HG02610 (cell line): ENCODE measurements at regions not wholly inside any gene's neighbourhood (a gene's known extent, or its start where the extent isn't known, plus 50 kb on each side); places are given as distances from the start of the nearest gene placed in this dataset.
"Not testable (repeated sequence)": the region's sequence is repeated elsewhere in the genome, so short reads cannot be mapped to it uniquely, and the experiment has no call there.

ENCODE experiments used
- ATAC-seq: cut with Tn5 transposase; IDR thresholded peaks from one replicate; pipeline ENCODE4 v1.9.1; 2021; ENCODE audit warnings: mild to moderate bottlenecking, moderate library complexity; ENCODE audit not compliant: unreplicated experiment

DNA sequence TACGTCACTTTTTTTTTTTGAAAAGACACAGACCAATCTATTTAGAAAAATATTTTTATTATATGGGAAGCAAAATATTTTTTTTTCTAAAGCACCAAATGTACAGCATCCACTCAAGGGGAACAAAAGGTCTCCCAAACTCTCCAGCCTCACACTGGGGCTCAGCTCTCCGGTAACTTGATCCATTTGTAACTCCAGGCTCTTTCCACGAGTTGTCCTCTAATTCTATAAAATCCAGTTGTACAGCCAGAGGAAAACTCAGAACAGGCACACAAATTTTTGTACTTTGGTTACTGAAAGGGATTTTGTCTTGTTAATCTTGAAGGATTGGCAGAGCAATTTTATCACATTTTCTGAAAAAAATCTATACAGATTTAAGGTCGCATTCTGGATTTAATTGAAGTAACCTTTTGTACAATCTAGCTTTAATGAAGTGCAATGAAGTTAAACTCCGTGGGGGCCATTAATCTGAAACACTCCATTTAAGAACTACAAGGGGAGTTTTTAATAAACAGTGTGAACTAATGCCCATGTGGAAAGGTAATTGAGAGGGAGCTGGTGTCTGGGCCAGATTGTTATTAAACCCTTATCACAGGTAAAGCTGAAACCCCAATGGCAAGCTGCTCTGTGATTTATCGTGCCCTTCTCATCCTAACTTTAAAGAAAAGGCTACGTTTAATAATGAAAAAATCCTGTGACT is 161.2 kb upstream of the FRG1 start:
- ATAC-seq: no peak

DNA sequence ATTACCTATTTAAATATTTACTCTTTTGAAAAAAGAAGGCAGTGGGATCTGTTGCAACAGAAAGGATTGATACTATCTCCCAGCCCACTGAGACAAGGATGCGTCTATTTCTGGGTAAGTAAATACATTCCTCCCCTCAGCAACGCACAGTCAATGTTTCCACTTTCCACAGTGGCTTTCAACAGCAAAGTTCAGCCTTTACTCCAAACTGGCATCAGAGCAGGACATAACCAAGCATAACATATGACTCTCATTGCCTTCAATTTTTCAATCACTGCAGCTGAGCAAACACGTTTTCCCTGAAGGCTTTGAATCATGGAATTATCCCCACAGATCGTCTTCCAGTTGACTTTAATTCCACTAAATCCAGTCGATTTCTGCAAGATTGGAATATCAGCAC is 160.3 kb upstream of the FRG1 start:
- no peak for ATAC-seq

DNA sequence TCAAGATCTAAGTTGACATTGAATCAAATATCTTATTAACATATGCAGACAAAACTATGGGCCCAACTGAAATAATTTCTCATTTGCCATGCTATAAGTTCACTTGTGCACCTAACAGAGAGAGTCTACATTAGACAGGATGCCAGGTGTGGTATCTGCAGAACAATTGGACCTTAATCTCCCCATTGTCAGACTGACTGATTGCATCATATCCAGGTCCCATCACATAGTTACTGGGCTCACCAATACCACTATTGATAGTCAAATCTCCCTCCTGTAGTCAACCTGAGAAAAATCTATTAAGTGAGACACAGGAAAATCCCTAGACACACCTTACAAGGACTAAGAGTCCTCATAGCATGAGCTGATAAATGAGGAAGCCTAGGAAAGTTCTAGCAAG is 156.0 kb upstream of the FRG1 start:
- ATAC-seq: no peak

DNA sequence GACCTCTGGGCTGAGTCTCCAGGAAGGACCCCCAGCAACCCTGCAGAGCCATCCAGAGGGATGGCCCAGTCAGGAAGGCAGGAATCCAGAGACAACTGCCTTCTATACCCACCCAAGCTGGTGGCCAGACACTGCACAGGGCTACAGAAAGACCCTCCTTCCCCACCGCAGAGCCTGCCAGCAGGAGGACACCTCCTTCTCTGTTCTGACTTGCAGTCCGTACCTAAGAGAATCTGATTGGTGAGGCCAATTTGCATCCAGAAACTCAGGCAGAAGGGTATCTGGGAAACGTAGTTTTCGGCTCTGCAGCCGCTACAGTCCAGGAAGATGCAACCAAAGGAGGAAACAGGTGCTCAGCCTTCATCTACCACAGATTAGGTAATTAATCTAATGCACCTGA is 155.4 kb upstream of the FRG1 start:
- no peak for ATAC-seq

DNA sequence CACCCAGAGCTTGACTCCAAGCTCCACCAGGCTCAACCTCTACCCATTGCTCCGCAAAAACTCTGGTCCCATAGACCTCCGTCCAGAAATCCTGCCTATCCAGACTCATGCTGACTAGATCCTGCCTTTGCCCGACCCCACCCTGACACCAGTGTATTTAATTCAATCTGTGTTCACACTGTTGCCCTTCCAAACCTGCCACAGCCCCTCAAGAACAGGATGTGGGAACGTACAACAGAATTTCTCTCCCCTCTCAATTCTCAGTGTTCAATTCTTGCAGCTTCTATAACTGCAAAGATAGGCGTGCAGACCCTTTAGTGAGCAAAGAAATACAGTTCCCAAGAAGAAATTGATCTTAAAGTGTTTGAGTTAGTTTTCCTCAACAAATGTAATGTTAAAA is 154.2 kb upstream of the FRG1 start:
- ATAC-seq: no peak

DNA sequence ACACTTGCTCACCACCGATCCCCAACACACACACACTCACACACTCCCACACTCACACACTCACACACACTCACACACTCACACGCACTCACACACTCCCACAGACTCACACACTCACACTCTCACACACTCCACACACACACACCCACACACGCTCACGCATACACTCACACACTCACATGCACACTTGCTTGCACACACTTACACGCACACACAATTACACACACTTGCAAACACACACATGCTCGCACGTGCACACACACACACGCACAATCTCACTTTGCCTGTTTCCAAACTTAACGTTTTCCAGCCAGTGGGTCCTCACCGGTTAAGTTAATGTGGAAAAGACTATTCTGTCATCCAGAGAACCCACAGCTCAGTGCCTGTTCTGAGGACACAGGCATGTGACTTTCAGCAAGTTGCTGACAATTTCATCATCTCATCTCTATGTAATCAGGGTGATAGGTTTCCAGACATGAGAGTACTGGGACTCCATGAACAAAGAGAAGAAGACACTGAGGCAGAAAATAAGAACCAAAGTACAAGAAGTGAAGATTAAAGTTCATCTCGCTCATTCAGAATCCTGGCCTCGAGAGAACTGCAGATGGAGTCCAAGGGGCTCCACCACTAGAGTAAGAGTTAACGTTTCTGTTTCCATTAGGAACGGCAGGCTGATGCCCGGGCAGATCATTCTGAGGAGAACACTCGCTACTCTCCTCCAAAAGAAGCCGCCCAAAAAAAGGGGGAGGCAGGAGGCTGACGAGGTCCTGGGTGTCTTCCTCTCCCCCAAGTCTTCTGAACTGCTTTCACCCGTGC is 153.2 kb upstream of the FRG1 start:
- no peak for ATAC-seq

DNA sequence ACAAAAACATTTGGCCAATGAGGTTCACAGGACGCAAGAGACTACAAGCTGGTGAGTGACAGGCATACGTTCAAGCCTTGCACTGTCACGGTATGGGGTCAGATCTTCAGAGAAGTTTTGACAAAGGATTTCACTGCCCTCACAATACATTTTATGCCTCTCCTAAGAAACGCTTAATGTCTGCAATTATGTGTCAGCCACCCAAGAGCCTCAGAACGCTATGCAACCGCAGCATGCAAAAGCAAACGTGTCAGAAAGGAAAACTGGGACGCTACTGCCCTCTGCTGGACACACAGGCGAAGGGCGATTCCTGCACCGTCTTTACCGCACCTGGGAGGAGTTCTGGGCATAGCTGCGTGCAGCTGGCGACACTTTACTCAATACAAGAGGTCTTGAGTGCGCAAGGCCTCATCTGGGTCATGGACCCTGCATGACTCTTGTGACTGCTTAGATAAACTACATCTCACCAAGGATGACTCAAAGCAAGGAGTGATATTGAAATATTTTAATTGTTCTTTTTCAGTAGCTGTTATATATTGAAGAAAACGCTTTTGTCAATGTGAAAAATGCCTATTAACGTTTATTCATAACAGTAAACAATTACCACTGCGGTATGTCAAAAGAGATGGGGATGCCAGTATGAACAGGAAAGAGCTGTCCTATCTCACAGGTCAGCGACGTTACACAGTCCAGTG is 147.6 kb upstream of the FRG1 start:
- ATAC-seq: peak; percentile 93

DNA sequence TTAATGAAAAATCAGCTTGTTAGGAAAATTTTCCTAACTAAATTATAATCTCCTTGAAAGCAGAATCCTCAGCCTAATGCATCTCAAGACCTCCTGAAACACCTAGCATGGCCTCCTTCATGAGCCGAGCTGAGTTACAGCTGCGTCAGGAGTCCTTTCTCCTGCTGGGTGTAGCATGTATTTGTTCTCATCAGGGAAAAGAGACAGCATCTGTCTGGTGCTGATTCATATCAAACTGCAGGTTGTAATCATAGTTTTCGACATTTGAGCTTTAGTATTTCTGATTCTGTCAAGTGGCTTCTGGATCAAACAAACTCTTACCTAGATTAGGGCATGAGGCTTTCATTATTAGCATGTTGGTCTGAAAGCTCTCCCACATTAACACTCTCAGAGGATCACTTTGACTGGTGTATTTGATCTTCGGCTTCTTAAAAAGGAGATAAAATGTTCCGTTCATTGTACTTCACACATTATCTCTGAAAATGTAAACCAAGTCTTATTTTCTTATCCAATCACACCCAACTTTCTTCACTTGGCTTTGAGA is 140.1 kb upstream of the FRG1 start:
- no peak for ATAC-seq

DNA sequence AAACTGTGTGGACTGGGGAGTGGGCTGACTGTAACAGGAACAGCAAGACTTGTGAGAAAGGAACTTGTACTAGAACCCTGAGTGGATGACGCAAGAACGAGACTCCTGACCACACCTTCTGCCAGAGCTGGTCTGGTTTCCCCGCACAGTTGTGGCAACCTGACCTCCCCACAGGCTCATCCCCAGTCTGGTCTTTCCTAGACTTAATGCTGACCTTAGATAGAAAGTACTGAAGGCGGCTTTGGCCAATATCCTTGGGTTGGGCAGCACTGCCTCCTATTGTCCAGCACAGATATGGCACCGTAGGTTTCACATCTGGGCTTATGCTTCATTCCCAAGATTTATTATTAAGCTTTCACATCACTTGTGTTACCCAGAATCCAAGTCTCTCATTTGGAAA is 137.8 kb upstream of the FRG1 start:
- ATAC-seq: no peak

DNA sequence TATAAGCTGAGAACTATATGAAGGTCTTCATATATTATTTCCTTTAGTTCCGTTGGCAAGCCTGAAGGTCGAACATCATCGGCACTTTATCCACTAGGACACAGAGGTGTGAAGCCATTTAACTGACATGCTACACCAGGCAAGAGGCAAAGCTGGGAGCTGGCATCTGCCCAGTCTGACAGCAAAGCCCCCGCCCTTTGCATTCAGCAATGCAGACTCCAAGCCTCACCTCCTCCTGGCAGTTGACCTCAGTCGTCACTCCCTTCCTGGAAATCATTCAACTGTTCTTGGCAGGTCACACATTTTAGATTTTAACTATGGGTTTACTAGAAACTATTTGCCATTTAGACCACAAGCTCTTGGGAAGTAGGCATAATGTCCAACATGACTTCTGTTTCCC is 135.8 kb upstream of the FRG1 start:
- ATAC-seq: no peak

DNA sequence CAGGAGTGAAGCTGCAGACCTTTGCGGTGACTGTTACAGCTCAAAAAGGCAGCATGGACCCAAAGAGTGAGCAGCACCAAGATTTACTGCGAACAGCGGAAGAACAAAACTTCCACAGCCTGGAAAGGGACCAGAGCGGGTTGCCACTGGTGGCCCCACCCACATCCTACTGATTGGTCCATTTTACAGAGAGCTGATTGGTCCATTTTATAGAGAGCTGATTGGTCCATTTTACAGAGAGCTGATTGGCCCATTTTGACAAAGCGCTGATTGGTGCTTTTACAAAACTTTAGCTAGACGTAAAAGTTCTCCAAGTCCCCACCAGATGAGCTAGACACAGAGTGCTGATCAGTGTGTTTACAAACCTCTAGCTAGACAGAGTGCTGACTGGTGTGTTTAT is 134.2 kb upstream of the FRG1 start:
- ATAC-seq: no peak

DNA sequence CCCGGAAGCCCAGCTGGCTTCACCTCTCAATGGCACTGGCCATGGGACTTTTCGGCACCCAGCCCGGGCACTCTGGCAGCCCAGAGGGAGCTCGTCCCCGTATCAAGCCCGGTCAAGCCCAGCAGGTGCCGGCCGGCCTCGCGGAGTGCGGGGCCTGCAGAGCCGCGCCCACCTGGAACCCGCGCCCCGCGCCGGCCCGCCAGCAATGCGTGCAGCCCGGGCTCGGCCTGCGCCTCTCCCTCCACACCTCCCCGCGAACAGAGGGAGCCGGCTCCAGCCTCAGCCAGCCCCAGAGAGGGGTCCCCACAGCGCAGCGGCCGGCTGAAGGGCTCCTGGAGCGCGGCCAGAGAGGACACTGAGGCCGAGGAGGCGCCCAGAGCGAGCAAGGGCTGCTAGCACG is 133.6 kb upstream of the FRG1 start:
- no peak for ATAC-seq

DNA sequence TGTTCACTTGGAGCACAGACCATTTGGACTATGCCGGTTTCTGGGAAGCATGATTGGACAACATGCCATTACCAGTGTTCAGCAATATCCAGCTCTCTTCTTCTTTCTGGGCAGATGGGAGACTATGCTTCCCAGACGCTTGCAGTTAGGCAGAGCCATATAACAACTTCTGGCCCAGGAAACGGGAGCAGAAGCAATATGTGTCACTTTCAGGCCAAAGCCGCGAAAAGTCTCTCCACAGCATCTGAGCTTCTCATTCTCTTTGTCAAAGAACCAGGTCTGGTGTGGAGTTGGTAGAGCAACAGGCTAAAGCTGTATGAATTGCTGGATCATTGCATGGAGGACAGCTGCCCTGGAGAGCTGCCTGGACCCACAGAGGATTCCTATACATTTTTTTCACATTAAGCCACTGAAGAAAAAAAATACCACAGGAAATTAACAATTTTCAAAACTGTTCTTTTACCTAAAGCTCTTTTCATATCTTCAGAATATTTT is 131.4 kb upstream of the FRG1 start:
- no peak for ATAC-seq

DNA sequence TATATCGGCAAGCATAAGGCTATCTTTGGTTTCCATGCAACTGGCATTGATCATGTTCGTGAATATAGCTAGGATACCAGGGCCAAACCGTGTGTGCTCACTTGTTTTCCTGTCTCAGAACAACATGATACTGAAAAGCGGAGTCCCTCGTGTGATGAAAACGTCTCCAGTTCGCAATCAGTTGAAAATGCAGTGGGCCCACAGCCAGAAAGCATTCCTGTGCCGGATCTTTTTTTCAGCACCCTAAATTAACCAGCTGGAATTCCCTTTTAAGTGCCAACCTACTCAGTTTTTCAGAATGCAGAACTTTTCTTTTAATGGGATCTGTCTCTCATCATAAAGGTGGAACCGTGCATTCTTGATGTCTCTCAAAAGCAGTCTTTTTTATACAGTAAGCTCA is 130.8 kb upstream of the FRG1 start:
- no peak for ATAC-seq

DNA sequence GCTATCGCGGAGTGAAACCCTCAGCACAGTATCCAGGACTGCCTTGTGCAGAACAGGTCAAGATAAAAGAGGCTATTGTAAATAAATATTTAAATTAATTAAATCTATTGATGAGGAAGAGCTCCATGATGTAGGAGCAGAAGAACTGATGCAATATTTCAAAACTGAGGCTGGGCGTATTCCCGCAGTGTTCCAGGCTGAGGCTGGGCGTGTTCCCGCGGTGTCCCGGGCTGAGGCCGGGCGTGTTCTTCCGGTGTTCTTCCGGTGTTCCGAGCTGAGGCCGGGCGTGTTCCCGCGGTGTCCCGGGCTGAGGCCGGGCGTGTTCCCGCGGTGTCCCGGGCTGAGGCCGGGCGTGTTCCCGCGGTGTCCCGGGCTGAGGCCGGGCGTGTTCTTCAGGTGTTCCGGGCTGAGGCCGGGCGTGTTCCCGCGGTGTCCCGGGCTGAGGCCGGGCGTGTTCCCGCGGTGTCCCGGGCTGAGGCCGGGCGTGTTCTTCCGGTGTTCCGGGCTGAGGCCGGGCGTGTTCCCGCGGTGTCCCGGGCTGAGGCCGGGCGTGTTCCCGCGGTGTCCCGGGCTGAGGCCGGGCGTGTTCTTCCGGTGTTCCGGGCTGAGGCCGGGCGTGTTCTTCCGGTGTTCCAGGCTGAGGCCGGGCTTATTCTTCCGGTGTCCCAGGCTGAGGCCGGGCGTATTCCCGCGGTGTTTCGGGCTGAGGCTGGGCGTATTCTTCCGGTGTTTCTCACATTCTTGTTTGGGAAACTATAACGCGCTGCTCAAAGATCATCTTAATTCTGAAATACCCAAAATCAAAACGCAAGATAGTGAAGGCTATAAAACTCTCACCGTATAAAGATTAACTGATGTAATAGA is 130.1 kb upstream of the FRG1 start:
- not testable (repeated sequence) for ATAC-seq

DNA sequence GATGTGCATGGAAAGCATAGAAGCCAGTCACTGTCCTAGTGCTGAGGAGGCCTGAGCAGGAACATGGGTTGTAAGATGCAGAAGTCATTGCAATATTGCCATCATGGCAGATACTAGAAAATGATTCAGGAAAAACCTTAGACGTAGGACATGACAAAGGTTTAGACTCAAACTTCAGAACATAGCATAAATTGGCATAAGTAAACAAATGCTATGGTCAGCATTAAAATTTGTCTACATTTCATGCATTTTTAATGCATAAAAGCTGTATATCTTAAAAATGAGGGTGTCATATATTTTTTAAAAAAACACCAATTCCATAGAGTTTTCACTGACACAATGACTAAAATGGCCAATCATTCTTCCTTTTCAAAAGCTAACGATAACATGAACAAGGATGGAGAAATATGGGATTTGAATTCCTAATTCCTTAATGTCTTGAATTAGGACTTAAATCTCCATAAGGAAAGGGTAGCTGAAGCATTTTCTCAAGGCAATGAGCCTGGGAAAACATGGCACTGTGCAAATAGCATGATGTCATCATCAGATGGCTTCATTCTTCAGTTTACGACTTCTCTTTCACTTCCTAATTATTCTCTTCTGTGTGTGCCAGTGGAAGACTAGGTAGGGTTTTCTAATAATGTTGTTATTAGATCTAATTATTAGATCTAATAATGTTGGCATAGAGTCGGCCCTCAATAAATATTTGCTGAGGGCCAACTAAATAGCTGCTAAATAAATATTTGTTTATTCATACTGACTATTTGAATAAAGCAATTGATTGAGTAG is 125.1 kb upstream of the FRG1 start:
- ATAC-seq: no peak

DNA sequence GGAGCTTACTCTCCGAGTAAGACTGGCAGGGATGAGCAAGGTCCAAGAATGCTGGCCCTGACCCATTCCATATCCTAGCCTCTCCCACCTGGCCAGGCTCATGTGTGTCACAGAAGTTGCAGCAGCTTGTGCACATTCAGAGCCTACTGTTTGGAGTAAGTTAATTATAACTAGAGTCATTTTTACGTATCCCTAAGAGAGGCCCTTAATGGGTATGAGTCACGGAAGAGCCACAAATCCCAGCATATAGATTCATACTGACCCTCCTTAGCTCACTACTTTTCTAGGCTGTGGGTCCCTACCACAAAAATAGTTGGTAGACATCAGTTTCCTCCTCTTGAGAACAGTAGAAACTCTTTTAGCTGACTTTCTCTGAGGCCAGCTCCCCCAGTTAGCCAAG is 118.3 kb upstream of the FRG1 start:
- ATAC-seq: no peak

DNA sequence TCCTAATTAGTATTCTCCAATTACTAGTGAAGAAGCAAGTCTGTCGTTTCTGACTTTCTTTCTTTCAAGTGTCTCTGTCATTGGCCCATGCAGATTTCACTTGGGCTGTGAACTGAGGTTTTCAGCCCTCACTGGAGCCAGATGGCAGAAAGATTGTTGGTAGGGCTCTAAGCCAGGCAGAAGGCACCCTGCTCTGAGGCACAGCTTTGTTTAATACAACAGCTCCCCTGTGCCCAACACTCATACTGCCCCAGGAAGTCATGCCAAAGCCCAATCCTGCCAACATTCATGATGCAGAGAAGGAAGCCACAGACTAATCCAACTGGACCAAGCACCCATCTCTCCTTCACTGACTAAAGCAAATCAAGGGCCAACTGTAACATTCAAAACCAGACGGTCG is 117.1 kb upstream of the FRG1 start:
- no peak for ATAC-seq

DNA sequence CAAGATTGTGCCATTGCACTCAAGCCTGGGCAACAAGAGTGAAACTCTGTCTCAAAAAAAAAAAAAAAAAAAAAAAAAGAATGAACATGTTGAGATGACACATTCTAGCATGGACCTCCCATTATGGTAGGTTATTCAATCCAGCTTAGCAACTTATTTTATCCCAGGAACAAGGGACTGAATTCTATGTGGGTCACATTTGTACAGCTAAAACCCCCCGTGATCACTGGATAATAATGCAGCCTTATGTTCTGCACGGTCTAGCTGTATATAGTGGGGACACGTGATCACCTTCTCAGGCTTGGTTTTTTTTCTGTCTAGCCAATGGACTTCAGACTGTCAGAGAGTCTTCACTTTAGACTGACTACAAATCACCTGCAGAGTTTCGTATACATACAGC is 115.2 kb upstream of the FRG1 start:
- ATAC-seq: no peak

DNA sequence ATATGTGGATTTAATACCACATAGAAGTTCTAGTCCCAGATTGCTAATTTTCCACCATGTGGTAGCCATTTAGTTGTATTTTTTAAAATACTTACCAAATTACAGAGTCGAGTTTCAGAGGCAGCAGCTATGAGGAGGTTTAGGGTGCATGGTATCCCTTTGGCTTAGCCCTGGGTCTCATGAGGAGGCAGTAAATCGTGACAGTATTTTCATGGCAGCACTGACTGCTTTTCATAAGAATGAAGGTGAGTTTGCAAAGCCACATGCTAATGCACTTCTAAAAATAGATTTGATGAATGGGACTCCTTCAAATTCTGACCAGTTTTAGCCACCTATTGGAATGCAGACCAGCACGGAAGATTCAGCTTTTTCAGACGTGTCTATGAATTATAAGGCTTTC is 114.0 kb upstream of the FRG1 start:
- ATAC-seq: no peak
